K562 (cell line): ENCODE measurements at regions not wholly inside any gene's neighbourhood (a gene's known extent, or its start where the extent isn't known, plus 50 kb on each side); places are given as distances from the start of the nearest gene placed in this dataset.
"Not testable (repeated sequence)": the region's sequence is repeated elsewhere in the genome, so short reads cannot be mapped to it uniquely, and the experiment has no call there.

Experiments
- HDAC6 ChIP-seq: IDR thresholded peaks from 2 replicates; pipeline ENCODE4 v1.6.1; 2012; ENCODE audit warnings: low read depth, mild to moderate bottlenecking, control low read depth, inconsistent platforms, low read length, moderate library complexity
- TARDBP ChIP-seq: fragments of 450-650 bp; IDR thresholded peaks from 2 replicates; pipeline ENCODE4 v1.6.1; 2016
- TEAD1 ChIP-seq, 2 experiments: fragments of 450-650 bp in 1 of 2; sonication (generic) in 1 of 2; formaldehyde crosslinking; IDR thresholded peaks; 2 replicates each; pipeline versions ENCODE4 v1.4.0 to v1.8.0; 2020 to 2022; ENCODE audit warnings: mild to moderate bottlenecking in 2 of 2, missing genetic modification reagents in 1 of 2
- XRCC5 ChIP-seq: fragments of 200-400 bp; formaldehyde crosslinking; IDR thresholded peaks from 2 replicates; pipeline ENCODE4 v1.6.1; 2017; ENCODE audit warnings: low read depth, mild to moderate bottlenecking, low read length
- ZNF124 ChIP-seq: sonication (generic); formaldehyde crosslinking; IDR thresholded peaks from 2 replicates; pipeline ENCODE4 v1.8.1; 2022; ENCODE audit warnings: missing genetic modification reagents
- ZNF23 ChIP-seq: fragments of 250-450 bp; sonication (Bioruptor Pico); IDR thresholded peaks from 2 replicates; pipeline ENCODE4 v1.4.0; 2020; ENCODE audit warnings: mild to moderate bottlenecking
- TF ChIP-seq, protein P1 (sequence below): sonication (generic); formaldehyde crosslinking; IDR thresholded peaks from 2 replicates; pipeline ENCODE4 v1.9.0; 2022; ENCODE audit warnings: mild to moderate bottlenecking, missing genetic modification reagents
- TF ChIP-seq, protein P2 (sequence below): sonication (generic); formaldehyde crosslinking; IDR thresholded peaks from 2 replicates; pipeline ENCODE4 v1.8.0; 2023; ENCODE audit warnings: mild to moderate bottlenecking, missing genetic modification reagents
- TF ChIP-seq, protein P3 (sequence below), 2 experiments: fragments of 450-650 bp in 1 of 2; sonication (generic) in 1 of 2; formaldehyde crosslinking in 1 of 2; IDR thresholded peaks in 1 of 2; conservative IDR thresholded peaks in 1 of 2; 2 replicates each; pipeline versions ENCODE4 v1.6.1 to v1.8.1; 2016 to 2023; ENCODE audit warnings: mild to moderate bottlenecking in 2 of 2, moderate library complexity in 2 of 2, inconsistent platforms in 1 of 2, missing genetic modification reagents in 1 of 2
- TF ChIP-seq, protein P4 (sequence below): fragments of 450-650 bp; formaldehyde crosslinking; IDR thresholded peaks from 2 replicates; pipeline ENCODE4 v1.4.0; 2022; ENCODE audit warnings: missing genetic modification characterization

DNA sequence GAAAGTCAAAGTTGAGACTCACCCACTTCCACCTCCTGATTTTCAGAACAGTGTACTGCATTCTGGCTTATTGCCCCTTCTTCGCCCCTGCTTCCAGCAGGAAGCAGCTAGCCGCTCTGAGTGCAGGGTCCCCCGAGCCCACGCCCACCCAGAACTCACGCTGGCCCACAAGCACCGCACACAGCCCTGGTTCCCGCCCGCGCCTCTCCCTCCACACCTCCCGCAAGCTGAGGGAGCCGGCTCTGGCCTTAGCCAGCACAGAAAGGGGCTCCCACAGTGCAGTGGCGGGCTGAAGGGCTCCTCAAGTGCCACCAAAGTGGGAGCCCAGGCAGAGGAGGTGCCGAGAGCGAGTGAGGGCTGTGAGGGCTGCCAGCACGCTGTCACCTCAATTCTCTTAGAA lies 657.7 kb upstream of the SPRY2 start:
- TF ChIP-seq, protein P1, sequence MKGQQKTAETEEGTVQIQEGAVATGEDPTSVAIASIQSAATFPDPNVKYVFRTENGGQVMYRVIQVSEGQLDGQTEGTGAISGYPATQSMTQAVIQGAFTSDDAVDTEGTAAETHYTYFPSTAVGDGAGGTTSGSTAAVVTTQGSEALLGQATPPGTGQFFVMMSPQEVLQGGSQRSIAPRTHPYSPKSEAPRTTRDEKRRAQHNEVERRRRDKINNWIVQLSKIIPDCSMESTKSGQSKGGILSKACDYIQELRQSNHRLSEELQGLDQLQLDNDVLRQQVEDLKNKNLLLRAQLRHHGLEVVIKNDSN (CRISPR knock-in tag) = not testable (repeated sequence)
- TF ChIP-seq, protein P2, sequence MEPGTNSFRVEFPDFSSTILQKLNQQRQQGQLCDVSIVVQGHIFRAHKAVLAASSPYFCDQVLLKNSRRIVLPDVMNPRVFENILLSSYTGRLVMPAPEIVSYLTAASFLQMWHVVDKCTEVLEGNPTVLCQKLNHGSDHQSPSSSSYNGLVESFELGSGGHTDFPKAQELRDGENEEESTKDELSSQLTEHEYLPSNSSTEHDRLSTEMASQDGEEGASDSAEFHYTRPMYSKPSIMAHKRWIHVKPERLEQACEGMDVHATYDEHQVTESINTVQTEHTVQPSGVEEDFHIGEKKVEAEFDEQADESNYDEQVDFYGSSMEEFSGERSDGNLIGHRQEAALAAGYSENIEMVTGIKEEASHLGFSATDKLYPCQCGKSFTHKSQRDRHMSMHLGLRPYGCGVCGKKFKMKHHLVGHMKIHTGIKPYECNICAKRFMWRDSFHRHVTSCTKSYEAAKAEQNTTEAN (CRISPR knock-in tag) = not testable (repeated sequence)
- not testable (repeated sequence) for TF ChIP-seq ZNF124; ZNF23 (CRISPR knock-in tag); XRCC5; TEAD1 (CRISPR knock-in tag; IDR thresholded peaks at IDR 0.05); HDAC6; TARDBP
- TF ChIP-seq, protein P3, sequence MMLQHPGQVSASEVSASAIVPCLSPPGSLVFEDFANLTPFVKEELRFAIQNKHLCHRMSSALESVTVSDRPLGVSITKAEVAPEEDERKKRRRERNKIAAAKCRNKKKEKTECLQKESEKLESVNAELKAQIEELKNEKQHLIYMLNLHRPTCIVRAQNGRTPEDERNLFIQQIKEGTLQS (IDR thresholded peaks at IDR 0.05) = not testable (repeated sequence)
- TF ChIP-seq, protein P3 (CRISPR knock-in tag; conservative IDR thresholded peaks at IDR 0.05) = not testable (repeated sequence)
- TF ChIP-seq, protein P4, sequence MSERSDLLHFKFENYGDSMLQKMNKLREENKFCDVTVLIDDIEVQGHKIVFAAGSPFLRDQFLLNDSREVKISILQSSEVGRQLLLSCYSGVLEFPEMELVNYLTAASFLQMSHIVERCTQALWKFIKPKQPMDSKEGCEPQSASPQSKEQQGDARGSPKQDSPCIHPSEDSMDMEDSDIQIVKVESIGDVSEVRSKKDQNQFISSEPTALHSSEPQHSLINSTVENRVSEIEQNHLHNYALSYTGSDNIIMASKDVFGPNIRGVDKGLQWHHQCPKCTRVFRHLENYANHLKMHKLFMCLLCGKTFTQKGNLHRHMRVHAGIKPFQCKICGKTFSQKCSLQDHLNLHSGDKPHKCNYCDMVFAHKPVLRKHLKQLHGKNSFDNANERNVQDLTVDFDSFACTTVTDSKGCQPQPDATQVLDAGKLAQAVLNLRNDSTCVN (CRISPR knock-in tag) = not testable (repeated sequence)
